ENCODE measurements at regions not wholly inside any gene's neighbourhood (a gene's known extent, or its start where the extent isn't known, plus 50 kb on each side); places are given as distances from the start of the nearest gene placed in this dataset.

DNA sequence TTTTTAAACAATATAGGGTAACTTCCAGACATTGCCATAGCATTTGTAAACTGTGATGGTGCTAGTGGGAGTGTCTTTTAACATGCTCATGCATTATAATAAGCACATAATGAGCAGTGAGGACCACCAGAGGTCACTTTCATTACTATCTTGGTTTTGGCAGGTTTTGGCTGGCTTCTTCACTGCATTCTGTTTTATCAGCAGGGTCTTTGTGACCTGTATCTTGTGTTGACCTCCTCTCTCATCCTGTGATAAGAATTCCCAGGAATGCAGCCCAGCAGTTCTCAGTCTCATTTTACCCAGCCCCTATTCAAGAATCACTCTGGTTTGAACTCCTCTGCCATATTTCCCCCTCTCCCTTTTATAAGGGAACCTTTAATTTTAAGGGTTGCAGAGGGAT, 91.3 kb downstream of the ZNF467 start:
- TF ChIP-seq SOX13 (IDR thresholded peaks at IDR 0.05): no peak
- no peak for TF ChIP-seq SOX13 (CRISPR knock-in tag; conservative IDR thresholded peaks at IDR 0.05 in 1 of 2, IDR thresholded peaks at IDR 0.05 in 1 of 2)
- no peak for TF ChIP-seq MTA1 (CRISPR knock-in tag; IDR thresholded peaks at IDR 0.05; ENCODE audit: borderline replicate concordance)
- TF ChIP-seq, protein P1, sequence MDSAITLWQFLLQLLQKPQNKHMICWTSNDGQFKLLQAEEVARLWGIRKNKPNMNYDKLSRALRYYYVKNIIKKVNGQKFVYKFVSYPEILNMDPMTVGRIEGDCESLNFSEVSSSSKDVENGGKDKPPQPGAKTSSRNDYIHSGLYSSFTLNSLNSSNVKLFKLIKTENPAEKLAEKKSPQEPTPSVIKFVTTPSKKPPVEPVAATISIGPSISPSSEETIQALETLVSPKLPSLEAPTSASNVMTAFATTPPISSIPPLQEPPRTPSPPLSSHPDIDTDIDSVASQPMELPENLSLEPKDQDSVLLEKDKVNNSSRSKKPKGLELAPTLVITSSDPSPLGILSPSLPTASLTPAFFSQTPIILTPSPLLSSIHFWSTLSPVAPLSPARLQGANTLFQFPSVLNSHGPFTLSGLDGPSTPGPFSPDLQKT (CRISPR knock-in tag; IDR thresholded peaks at IDR 0.05; ENCODE audit: borderline replicate concordance): no peak
- TF ChIP-seq ZNF597 (CRISPR knock-in tag; IDR thresholded peaks at IDR 0.05): no peak
- no peak for TF ChIP-seq ZSCAN29 (CRISPR knock-in tag; conservative IDR thresholded peaks at IDR 0.05)
- no peak for TF ChIP-seq MEF2D (CRISPR knock-in tag; IDR thresholded peaks at IDR 0.05)

All from HepG2 (cell line).